ENCODE measurements at regions not wholly inside any gene's neighbourhood (a gene's known extent, or its start where the extent isn't known, plus 50 kb on each side); places are given as distances from the start of the nearest gene placed in this dataset.

DNA sequence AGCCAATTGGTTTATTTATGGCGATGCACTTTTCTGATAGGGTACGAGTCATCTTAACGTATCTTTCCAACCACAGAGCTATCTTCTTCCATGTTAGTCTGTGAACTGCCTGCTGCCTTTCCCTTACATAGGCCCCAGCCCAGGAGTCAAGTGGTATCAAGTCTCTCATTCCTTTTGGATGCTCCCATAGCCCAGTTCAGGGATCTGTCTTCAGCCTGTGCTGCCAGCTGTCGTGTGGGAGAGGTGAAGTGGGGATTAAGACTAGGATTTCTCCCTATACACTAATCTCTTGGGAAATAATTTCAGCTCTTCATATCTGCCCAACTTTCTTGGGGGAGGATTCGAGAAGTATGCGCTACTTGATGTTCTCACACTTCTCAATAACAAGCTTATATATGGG lies 475.7 kb downstream of the EBF1 start:
- no peaks in the 10 kb centered on the region for H3K9me3 ChIP-seq (ENCODE audit: control insufficient read depth, low read length)
- H3K27me3 ChIP-seq (ENCODE audit: control insufficient read depth, insufficient read depth, low read length), result no peaks in the 10 kb centered on the region
- no peak overlapping the region for H3K9ac ChIP-seq (ENCODE audit: low read length)
- no peaks in the 10 kb centered on the region for H3K36me3 ChIP-seq (ENCODE audit: control insufficient read depth, insufficient read depth, low read length)
- no peak overlapping the region for H3K4me3 ChIP-seq (ENCODE audit: low read length)
- peaks cover 7% of the 10 kb centered on the region for H3K4me1 ChIP-seq (ENCODE audit: control insufficient read depth, insufficient read depth, low read length)

DNA sequence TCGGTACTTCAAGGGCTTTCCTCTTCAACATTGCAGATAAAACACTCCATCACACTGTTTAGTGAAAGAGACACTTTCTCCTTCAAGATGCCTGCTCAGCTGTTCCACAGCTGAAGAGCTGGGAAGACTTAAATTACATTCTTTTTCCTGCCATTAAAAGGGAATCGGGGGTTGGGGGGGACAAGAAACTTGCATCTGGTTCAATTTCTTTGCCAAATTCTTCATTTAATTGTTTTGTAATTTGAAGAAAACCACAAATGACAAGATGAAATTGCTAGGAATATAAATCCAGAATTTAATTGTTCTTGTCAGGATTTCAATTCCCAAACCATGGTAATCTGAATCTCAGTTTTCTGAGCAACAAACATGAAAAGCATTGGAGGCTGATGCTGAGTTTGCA lies 478.3 kb downstream of the EBF1 start:
- Histone ChIP-seq H3K4me1 (ENCODE audit: control insufficient read depth, insufficient read depth, low read length) (peaks cover 13% of the 10 kb centered on the region), H3K4me3 (ENCODE audit: low read length) (no peak overlapping the region), H3K27me3 (ENCODE audit: control insufficient read depth, insufficient read depth, low read length) (no peaks in the 10 kb centered on the region), H3K36me3 (ENCODE audit: control insufficient read depth, insufficient read depth, low read length) (no peaks in the 10 kb centered on the region), H3K9ac (ENCODE audit: low read length) (no peak overlapping the region), H3K9me3 (ENCODE audit: control insufficient read depth, low read length) (no peaks in the 10 kb centered on the region)

- Histone ChIP-seq H3K4me1 (ENCODE audit: control insufficient read depth, insufficient read depth, low read length) (peaks cover 13% of the 10 kb centered on the region), H3K4me3 (ENCODE audit: low read length) (no peak overlapping the region), H3K9me3 (ENCODE audit: control insufficient read depth, low read length) (no peaks in the 10 kb centered on the region), H3K27me3 (ENCODE audit: control insufficient read depth, insufficient read depth, low read length) (no peaks in the 10 kb centered on the region), H3K36me3 (ENCODE audit: control insufficient read depth, insufficient read depth, low read length) (no peaks in the 10 kb centered on the region), H3K9ac (ENCODE audit: low read length) (no peak overlapping the region)
These were observed 480.5 kb downstream of the EBF1 start for GRCh38 chr5:158619083-158619788.

DNA sequence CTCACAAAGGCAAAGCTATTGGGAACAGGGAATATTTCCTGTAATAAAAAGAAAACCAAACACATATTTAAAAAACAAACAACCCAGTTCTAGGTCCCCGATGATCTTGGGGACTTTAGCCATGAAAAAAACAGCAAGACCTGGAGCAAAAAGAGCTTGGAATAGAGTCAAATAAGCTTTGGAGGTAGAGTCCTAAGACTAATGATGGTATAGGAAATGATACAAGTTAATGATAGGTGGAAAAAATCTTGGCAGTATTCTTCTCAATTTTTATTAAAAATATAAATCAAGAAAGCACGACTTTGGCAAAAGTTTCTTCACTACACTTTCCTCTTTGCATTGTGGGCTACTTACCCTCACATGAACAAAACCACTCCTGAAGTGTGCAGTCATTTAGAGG lies 481.5 kb downstream of the EBF1 start:
- Histone ChIP-seq H3K4me3 (ENCODE audit: low read length) (no peak overlapping the region), H3K27me3 (ENCODE audit: control insufficient read depth, insufficient read depth, low read length) (no peaks in the 10 kb centered on the region), H3K4me1 (ENCODE audit: control insufficient read depth, insufficient read depth, low read length) (peaks cover 13% of the 10 kb centered on the region), H3K9me3 (ENCODE audit: control insufficient read depth, low read length) (no peaks in the 10 kb centered on the region), H3K36me3 (ENCODE audit: control insufficient read depth, insufficient read depth, low read length) (no peaks in the 10 kb centered on the region), H3K9ac (ENCODE audit: low read length) (no peak overlapping the region)

DNA sequence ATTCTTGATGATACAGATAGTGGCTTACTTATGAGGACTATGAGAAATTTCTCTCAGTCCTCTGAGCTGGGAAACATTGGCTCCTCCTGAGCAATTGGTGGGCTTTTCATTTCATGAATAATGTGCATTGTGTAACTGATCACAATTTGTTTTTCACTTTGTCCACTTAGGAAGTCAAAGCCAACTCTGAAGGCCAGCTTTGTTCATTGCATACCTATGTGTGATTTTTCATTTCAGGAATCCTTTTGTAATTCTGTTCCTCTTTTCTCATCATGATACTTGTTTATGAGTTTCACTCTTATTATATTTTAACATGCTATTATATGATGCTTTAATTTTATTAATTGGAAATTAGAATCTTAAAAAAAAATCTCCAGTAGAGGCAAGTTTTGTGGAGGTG lies 483.0 kb downstream of the EBF1 start:
- Histone ChIP-seq H3K4me1 (ENCODE audit: control insufficient read depth, insufficient read depth, low read length) (peaks cover 13% of the 10 kb centered on the region), H3K27me3 (ENCODE audit: control insufficient read depth, insufficient read depth, low read length) (no peaks in the 10 kb centered on the region), H3K4me3 (ENCODE audit: low read length) (no peak overlapping the region), H3K36me3 (ENCODE audit: control insufficient read depth, insufficient read depth, low read length) (no peaks in the 10 kb centered on the region), H3K9ac (ENCODE audit: low read length) (no peak overlapping the region), H3K9me3 (ENCODE audit: control insufficient read depth, low read length) (no peaks in the 10 kb centered on the region)

- H3K4me1 ChIP-seq (ENCODE audit: control insufficient read depth, insufficient read depth, low read length), result peaks cover 13% of the 10 kb centered on the region
- H3K36me3 ChIP-seq (ENCODE audit: control insufficient read depth, insufficient read depth, low read length), result no peaks in the 10 kb centered on the region
- H3K9ac ChIP-seq (ENCODE audit: low read length), result no peak overlapping the region
- no peaks in the 10 kb centered on the region for H3K27me3 ChIP-seq (ENCODE audit: control insufficient read depth, insufficient read depth, low read length)
- H3K9me3 ChIP-seq (ENCODE audit: control insufficient read depth, low read length), result no peaks in the 10 kb centered on the region
- H3K4me3 ChIP-seq (ENCODE audit: low read length), result no peak overlapping the region
These were observed 484.8 kb downstream of the EBF1 start for GRCh38 chr5:158614951-158615350.

DNA sequence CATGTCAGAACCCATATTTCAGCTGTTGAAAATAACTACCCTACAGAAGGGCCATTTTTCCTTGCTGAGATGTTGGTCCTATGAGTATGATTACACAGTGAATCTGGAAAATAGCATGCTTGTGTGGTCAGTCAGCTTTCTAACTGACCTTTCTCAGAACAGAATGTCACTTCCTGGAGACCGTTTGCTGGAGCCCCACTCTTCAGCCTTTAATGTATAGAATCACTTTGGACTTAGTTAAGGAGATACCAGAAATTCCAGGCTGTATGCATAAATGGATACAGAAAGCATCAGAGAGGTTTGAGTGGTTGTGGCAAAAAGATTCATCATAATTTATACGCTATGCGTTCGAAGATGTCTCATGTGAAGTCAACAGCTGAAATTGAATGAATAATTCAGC lies 488.1 kb downstream of the EBF1 start:
- Histone ChIP-seq H3K9ac (ENCODE audit: low read length) (no peak overlapping the region), H3K36me3 (ENCODE audit: control insufficient read depth, insufficient read depth, low read length) (no peaks in the 10 kb centered on the region), H3K4me1 (ENCODE audit: control insufficient read depth, insufficient read depth, low read length) (no peaks in the 10 kb centered on the region), H3K27me3 (ENCODE audit: control insufficient read depth, insufficient read depth, low read length) (no peaks in the 10 kb centered on the region), H3K9me3 (ENCODE audit: control insufficient read depth, low read length) (no peaks in the 10 kb centered on the region), H3K4me3 (ENCODE audit: low read length) (no peak overlapping the region)

- Histone ChIP-seq H3K4me3 (ENCODE audit: low read length) (no peak overlapping the region), H3K4me1 (ENCODE audit: control insufficient read depth, insufficient read depth, low read length) (no peaks in the 10 kb centered on the region)
These were observed 489.7 kb downstream of the EBF1 start for GRCh38 chr5:158610051-158610415.

GRCh38 chr5:158609333-158610050 lies 490.2 kb downstream of the EBF1 start:
- Histone ChIP-seq H3K9me3 (ENCODE audit: control insufficient read depth, low read length) (no peaks in the 10 kb centered on the region), H3K4me1 (ENCODE audit: control insufficient read depth, insufficient read depth, low read length) (no peaks in the 10 kb centered on the region), H3K36me3 (ENCODE audit: control insufficient read depth, insufficient read depth, low read length) (no peaks in the 10 kb centered on the region), H3K27me3 (ENCODE audit: control insufficient read depth, insufficient read depth, low read length) (no peaks in the 10 kb centered on the region), H3K9ac (ENCODE audit: low read length) (no peak overlapping the region), H3K4me3 (ENCODE audit: low read length) (no peak overlapping the region)

More at GRCh38 chr5:158610051-158610415, 489.7 kb downstream of the EBF1 start:
- no peaks in the 10 kb centered on the region for H3K36me3 ChIP-seq (ENCODE audit: control insufficient read depth, insufficient read depth, low read length)
- H3K9ac ChIP-seq (ENCODE audit: low read length), result no peak overlapping the region
- no peaks in the 10 kb centered on the region for H3K9me3 ChIP-seq (ENCODE audit: control insufficient read depth, low read length)
- H3K27me3 ChIP-seq (ENCODE audit: control insufficient read depth, insufficient read depth, low read length), result no peaks in the 10 kb centered on the region

- Histone ChIP-seq H3K4me1 (ENCODE audit: control insufficient read depth, insufficient read depth, low read length) (no peaks in the 10 kb centered on the region), H3K27me3 (ENCODE audit: control insufficient read depth, insufficient read depth, low read length) (no peaks in the 10 kb centered on the region), H3K9me3 (ENCODE audit: control insufficient read depth, low read length) (no peaks in the 10 kb centered on the region), H3K36me3 (ENCODE audit: control insufficient read depth, insufficient read depth, low read length) (no peaks in the 10 kb centered on the region), H3K9ac (ENCODE audit: low read length) (no peak overlapping the region), H3K4me3 (ENCODE audit: low read length) (no peak overlapping the region)
These were observed 492.6 kb downstream of the EBF1 start for GRCh38 chr5:158607088-158607487.

DNA sequence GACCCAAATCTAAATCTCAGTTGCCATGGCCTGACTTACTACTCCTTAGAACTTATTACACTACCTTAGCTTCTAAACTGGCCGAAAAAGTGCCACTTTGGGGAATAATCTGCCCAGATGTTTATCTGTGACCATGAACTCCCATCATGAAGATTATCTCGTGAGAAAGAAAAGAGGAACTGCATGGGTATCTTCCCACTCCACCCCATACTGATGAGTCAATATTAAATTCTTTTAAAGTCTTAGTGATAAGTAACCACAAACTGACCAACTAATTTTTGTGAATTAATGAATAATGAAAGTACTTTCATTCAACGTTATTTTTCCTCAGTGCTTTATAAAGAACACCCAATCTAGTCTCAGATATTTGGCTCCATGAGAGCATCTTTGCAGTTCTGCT lies 493.5 kb downstream of the EBF1 start:
- Histone ChIP-seq H3K4me3 (ENCODE audit: low read length) (no peak overlapping the region), H3K27me3 (ENCODE audit: control insufficient read depth, insufficient read depth, low read length) (no peaks in the 10 kb centered on the region), H3K9me3 (ENCODE audit: control insufficient read depth, low read length) (no peaks in the 10 kb centered on the region), H3K4me1 (ENCODE audit: control insufficient read depth, insufficient read depth, low read length) (no peaks in the 10 kb centered on the region), H3K36me3 (ENCODE audit: control insufficient read depth, insufficient read depth, low read length) (no peaks in the 10 kb centered on the region), H3K9ac (ENCODE audit: low read length) (no peak overlapping the region)

DNA sequence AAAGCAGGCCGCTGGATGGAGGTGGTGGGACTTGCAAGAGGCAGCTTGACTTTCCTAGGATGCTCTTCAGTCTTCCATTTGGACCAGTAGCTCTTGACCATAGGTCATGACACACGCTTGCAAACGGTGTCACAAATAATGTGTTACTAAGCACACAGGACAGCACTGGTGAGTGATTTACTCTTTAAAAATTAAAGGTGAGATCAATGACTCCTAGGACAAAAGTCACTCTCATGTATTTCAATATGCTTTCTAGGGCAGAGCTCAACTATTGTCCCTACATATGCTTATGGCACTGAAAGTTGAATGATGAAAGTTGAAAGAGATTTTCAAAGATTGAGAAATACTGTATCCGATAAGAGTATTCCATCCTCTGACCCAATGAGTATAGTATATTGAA lies 496.7 kb downstream of the EBF1 start:
- H3K4me1 ChIP-seq (ENCODE audit: control insufficient read depth, insufficient read depth, low read length), result no peaks in the 10 kb centered on the region
- H3K4me3 ChIP-seq (ENCODE audit: low read length), result no peak overlapping the region
- no peak overlapping the region for H3K9ac ChIP-seq (ENCODE audit: low read length)
- H3K36me3 ChIP-seq (ENCODE audit: control insufficient read depth, insufficient read depth, low read length), result no peaks in the 10 kb centered on the region
- H3K27me3 ChIP-seq (ENCODE audit: control insufficient read depth, insufficient read depth, low read length), result no peaks in the 10 kb centered on the region
- no peaks in the 10 kb centered on the region for H3K9me3 ChIP-seq (ENCODE audit: control insufficient read depth, low read length)
